ENCODE measurements at regions not wholly inside any gene's neighbourhood (a gene's known extent, or its start where the extent isn't known, plus 50 kb on each side); places are given as distances from the start of the nearest gene placed in this dataset.

DNA sequence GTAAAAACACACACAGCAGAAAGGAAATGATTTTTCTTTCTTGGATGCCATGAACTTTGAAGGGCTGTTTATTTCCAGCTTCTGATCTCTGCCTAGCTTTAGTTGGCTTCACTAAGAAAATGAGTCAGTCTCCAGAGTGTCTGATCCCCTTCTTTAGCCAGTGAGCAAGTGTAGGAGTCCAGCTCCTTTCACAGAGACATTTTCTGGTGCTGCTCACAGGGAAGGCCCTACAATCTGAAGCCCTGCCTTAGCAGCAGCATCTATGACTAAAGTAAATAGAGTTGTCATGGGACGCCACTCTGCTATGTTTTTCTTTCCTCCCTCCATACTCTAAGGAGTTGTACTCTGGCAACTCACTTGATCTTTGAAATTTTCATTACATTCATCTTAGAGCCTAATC is 103.5 kb downstream of the RPAP3 start:
- no peak for TF ChIP-seq FOXK1 (CRISPR knock-in tag; IDR thresholded peaks at IDR 0.05)
- TF ChIP-seq, protein P1, sequence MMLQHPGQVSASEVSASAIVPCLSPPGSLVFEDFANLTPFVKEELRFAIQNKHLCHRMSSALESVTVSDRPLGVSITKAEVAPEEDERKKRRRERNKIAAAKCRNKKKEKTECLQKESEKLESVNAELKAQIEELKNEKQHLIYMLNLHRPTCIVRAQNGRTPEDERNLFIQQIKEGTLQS (CRISPR knock-in tag; conservative IDR thresholded peaks at IDR 0.05), result no peak

All from WTC11 (cell line).